ENCODE measurements at regions not wholly inside any gene's neighbourhood (a gene's known extent, or its start where the extent isn't known, plus 50 kb on each side); places are given as distances from the start of the nearest gene placed in this dataset.
"Not testable (repeated sequence)": the region's sequence is repeated elsewhere in the genome, so short reads cannot be mapped to it uniquely, and the experiment has no call there.

DNA sequence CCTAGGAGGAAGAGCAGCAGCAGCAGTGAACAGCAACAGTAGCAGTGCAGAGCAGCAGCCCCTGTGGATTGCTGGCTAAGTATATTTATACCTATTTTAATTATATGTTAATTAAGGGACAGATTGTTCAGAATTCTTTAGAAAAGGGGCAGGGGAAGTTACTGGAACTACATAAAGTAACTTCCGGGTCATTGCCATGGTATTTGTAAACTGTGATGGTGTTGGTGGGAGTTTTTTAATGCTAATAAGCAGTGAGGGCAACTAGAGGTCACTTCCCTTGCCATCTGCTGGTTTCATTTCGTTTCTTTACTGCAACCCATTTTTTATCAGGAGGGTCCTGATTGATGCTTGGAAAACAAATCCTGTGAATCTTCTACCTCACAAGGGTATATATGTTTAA lies 229.8 kb upstream of the PODXL start:
- no peak for DNase-seq

DNA sequence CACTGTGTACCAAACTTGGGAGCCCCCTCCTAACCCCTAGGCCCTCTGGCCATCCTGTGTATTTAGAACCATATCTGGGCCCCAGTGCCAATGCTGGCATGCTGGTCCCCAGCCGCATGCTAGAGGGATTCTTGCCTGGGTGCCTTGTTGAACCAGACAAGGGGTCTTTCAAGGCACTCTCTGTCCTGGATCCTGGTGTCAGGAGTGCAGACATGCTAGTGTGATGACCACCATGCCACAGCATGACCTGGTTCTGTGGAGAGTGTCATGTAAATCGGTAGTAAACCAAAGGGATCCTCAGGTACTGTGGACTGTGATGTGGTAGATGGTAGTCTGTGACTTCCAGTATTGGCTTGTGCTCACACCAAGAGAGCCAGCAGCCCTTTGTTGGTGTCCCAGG lies 222.2 kb upstream of the PODXL start:
- DNase-seq, result no peak

DNA sequence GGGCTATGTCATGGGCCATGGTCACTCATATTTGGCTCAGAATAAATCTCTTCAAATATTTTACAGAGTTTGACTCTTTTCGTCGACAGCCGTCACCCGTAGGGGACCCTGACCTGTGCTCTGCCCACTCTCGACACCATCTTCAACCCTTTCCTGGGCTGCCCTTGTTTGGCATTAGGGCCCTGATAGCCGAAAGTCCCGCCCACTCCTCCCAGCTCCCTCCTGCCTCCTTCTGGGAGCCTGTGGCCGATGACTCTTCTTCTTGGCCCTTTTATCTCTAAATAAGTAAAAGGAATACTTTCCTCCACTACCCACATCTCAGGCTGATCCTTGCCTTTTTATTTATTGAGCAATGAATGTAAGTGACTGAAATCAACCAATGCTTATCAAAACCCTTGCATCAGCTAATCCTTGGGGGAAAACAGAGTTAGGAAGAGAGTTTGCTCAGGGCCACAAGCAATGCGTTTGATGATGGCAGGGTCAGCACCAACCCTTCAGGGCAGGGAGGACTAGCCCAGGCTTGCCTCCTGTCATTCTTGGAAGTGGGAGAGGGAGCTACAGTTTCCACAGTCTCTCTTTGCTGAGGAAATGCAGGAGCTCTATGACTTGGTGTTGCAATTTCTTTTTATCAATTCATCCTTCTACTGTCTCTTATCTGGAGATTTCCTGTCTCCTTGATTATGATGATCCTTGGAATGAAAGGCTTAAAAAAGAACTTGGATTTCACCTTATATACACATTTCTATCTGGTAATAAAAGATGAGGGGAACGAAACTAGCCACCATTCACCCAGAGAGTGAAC lies 218.2 kb upstream of the PODXL start:
- no peak for DNase-seq

DNA sequence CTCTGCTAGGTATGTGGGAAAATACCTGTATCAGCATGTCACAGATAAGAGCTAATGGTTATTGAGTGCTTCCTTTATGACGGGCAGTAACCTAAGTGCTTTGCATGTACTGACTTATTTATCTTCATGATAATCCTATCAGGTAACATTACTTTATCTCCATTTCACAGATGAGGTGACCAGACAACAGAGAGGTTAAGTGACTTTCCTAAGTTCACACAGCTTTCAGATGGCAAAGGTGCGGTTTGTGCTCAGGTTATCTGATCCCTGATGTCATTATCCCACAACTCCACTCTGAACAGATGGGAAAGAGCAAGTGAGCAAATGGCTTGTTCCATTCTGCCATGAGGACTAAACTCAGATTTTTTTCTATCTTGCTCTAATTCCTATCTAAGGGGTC lies 217.0 kb upstream of the PODXL start:
- no peak for DNase-seq

DNA sequence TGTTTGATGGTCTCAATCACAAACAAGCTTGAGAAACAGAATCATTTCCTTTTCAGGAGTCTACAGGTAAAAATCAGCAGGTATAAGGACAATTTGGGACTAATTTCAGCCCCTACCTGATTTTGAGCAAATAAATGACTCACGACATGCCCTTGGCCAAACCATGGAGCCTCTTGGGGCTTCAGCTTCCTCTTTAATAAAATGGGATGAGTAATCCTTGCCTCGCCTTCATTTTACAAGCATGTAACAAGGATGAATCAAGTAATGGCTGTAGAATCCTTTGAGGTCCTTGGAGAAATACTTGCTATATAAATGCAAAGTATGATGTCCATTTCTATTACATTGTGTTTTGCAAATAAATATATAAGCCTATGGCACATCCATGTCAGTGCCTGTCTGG lies 212.8 kb upstream of the PODXL start:
- no peak for DNase-seq

DNA sequence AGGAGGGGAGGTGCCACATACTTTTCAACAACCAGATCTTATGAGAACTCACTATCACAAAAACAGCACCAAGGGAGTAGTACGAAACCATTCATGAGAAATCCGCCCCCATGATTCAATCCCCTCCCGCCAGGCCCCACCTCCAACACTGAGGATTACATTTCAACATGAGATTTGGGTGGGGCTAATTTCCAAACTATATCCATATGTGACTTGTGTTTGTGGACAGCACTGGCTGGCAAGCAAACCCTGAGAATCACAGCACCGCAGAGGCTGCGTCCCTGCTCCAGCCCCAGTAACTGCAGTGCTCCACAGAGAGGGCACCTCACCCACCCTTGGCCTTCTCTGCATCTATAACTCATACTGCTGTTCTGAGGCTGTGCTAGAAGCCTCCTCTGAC lies 211.2 kb upstream of the PODXL start:
- DNase-seq, result no peak

DNA sequence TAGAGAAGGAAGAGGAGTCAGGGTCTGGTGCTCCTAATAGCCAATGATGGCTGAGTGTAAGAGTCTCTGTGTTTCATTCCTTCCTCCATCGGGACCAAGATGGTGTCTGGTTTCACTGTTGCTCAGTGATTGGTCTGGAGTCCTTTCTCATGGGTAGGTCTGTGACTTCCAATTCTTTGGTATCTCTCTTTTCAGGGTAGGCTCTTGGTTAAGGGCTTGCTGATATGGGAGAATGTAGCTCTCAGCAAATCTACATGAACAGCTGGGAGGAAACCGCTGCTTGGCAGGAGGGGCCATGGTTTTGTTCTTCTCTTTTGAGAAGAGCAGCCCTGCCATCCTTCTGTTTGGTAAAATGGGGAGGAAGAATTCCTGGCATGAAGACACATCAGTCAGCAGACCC lies 209.1 kb upstream of the PODXL start:
- no peak for DNase-seq

DNA sequence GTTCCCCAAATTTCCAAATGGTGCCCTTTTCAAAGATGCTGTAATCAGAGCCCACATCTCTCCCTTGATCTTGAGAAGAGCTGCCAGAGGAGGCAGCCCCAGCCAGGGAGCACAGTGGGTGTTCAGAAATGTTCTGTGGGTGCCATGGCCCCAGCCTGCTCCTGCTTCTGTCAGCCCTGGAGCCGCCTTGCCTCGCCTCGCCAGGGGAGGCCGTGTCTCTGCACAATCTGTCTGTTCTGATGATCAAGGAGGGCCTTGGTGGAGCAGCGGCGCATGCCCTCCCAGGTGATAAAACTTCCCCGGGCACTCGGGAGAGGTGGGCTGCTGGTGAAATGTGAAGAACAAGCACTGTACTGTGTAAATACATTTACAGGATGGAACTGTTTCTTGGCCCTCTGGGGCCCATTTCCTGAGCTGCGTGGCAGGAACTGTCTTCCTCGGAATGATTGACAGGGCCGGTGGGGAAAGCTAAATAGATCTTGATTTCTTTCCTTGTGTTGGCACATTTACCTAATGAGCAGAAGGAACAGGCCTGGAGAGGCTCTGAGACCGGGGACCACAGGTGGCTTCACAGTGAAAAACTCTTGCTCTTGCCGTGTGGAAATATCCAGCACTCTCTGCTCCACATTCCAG lies 207.8 kb upstream of the PODXL start:
- no peak for DNase-seq

DNA sequence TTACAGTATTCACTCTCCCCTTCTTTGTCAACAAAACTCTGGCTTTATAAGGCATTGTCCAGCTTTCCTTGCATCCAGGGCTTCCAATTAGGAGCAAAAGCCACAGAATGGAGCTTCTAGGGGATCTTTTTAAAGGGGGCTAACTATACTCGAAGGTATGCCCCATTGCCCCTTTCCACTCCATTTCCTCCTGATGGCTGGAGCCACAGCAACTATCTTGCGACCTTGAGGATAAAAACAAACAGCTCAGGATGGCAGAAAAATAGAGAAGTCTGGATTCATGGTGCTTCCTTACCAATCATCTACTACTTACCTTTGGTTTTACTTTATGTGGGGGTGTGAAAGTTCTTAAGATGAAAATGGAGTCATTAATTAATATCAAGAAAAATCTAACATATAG lies 206.3 kb upstream of the PODXL start:
- no peak for DNase-seq

DNA sequence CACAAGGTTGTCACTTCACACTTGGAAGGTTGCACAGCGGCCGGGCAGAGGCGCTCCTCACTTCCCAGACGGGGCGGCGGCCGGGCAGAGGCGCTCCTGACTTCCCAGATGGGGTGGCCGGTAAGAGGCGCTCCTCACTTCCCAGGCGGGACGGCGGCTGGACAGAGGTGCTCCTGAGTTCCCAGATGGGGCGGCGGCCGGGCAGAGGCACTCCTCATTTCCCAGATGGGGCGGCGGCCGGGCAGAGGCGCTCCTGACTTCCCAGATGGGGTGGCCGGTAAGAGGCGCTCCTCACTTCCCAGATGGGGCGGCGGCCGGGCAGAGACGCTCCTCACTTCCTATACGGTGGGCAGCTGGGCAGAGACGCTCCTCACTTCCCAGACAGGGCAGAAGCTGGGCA lies 199.4 kb upstream of the PODXL start:
- not testable (repeated sequence) for DNase-seq

DNA sequence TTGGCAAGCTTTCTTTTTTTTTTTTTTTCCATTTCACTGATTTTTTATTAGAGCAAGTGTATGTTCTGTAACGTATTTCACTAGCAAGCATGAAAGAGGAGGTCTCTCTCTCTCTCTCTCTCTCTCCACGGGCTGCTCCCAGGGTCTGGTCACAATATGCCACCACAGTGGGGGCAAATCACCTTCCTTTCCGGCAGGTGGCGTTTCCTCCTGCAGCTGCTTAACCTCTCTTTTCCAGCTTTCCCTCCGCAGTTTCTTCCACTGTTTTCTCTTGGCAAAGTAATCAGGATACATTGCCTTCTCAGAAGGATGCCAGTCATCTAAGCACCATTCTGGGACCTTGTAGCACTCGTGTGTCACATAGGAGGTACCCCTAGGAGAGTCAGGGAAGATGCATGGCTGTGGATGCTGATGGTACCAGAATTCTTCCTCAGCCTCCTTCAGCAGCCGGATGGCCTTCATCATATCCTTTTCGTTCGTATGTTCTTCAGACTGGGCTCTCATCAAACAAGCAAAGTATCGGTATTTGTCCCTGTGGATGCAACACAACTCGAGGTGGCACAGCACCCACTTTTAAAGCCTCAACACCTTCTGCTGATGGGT lies 197.3 kb upstream of the PODXL start:
- DNase-seq, result no peak

DNA sequence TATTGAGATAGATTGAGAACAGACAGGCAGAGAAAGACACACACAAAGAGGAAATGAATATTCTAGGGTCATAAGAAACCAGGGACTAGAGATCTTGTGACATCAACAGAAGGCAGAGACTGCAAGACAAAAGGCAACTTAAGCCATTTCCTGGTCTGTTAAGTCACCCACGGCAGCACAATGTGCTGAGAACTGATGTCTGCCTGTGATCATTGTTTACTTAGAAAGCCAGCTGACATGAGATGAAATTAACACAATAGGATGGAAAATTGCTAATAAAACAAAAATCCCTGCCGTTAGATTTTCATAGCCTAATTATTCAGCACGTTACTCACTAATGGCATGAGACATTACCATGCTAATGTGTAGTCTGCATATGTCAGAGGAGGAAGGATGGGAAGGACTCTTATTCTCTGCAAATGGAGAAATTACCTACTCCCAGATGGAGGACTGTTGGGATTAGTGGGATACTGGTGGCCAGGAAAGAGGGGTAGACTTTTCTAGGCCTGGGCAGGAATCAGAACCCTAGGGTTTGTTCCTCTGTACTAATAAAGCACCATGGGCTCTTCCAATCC lies 191.3 kb upstream of the PODXL start:
- no peak for DNase-seq

DNA sequence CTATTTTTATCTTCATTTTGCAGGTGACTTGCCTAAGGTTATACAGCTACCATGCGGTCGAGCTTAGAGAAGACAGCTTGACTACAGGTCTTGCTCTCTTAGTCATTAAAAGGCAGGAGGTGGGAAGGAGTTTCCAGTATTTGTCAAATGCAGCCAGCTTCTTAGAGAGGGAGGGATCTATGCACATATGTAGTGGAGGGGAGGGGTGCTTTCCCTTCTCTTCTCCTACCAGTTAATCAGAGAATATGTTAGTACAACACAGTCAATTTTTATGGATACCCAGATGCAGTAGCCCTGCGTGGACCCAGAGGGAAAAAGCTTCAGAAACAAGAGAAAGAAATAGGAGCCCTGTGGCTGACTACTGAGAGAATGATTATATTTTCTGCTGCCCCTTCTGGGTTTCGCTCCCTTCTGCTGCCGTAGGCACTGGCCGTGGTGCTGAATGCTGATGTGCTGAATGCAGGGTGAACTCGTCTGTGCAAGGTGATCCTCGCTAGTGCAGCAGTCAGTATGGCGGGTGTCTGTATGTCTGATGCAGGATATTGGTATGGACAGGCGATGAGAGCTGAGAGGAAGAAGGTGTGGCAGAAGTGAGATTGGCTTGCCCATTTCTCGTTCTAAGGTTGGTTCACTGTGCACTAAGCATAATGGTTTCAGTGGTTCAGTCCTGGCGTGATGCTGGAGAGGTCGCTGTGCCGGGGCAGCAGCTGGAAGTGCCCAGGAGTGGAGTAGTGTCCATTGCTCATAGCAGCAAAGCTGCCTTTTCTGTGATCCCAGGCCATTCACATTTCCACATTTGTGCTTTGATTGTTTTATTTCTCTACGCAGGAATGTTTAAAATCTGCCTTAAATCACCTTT lies 189.2 kb upstream of the PODXL start:
- DNase-seq, result no peak

DNA sequence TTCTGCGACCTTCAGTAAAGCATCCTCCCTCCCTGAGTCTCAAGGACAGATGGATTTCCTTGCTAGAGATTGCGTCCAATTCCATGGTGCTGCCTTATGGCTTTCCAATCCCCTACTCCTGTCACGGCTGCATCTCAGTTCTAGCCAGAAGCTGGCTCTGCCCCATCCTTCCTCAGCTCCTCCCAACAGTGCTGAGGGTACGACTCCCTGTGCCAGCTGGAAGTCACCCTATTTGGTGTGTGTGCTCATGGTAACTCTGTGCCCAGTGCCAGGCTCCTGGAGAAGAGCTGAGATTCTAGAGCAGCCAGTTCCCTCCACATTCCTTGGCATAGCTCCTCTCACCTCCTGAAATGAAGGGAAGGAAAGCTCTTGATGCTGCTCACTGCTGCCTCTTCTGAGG lies 185.0 kb upstream of the PODXL start:
- DNase-seq, result no peak

DNA sequence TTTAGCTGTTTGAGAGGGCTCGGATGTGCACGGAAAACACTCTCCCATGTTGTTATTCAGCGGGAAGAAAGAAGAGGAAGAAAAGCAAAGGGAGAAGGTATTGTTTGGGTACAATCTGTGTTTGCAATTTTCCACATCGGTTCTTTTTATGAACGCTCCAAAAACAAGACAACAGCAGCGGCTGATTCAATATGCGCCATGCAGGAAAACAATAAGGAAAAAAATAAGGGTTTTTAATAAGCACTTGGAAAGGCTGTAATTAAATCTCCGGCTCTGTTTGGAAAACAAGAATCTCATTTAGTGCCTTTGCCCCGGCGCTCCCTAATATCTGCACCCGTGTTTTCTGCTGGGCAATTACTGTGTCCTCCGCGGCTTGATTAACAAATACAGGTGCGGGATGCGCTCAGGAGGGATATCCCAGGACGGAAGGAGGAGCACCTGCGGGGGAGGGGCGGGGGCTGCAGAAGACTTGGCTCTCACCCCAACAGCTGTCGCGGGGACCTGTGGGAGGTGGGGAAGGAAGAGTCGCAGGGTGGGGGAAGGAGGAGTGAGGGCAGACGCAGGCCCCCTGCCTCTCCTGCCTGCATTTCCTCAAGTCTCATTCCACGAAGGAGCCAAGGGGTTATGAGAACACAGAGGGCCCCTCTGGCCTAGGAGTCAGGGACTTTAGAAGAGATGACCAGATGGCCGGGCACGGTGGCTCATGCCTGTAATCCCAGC lies 181.5 kb upstream of the PODXL start:
- DNase-seq, result no peak

DNA sequence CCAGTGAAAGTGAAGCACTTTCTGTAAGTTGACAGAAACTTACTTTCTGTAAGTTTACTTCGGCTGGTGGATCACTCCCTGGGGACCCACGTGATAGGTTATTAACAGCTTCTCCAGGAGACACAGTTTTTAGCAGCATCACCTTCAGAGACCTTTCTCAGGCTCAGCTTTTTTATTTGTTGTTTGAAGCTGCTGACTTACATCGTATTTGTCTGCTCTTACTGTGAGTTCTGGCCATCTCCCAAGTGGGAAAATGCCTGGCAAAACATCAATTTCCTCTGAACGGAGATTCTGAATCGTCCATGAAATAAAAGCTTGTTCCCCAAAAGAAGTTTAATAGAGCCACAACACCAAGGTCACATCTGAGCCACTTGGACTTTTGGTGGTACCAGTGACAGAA lies 178.7 kb upstream of the PODXL start:
- DNase-seq, result no peak

DNA sequence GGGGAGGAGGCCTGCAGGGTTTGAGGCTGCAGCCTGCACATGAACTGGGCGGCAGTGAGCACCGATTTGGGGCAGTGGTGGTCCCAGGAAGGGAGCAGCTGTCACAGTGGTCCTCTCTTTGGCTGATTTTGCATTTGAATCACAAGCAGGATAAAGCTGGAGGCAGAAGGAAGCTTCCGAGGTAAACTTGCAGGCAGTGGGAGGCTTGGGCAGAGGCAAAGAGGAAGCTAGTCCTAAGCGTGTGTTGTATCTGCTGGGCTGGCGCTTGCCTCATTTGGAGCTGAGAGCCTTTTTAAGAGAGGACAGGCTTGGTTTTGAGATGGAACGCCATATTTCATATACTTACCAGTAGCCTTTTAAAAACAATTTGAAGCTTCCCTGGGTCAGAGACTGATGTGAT lies 177.2 kb upstream of the PODXL start:
- no peak for DNase-seq

DNA sequence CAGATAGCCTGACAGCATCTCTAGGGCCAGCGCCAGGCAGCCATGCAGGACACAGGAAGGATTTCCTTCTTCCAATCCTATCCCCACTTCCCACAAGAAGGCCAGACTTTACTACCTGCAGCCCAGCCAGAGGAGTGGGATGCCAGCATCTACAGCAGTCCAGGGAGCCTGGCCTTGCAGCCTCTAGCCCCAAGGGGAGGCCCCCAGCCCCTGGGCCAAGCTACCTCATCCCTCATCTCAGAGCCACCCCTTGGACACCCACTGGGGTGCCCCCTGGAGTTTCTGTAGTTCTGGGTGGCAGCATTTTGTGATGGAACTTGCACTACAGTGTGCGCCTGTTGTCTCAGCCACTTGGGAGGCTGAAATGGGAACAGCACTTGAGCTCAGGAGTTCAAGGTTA lies 170.8 kb upstream of the PODXL start:
- DNase-seq, result no peak

DNA sequence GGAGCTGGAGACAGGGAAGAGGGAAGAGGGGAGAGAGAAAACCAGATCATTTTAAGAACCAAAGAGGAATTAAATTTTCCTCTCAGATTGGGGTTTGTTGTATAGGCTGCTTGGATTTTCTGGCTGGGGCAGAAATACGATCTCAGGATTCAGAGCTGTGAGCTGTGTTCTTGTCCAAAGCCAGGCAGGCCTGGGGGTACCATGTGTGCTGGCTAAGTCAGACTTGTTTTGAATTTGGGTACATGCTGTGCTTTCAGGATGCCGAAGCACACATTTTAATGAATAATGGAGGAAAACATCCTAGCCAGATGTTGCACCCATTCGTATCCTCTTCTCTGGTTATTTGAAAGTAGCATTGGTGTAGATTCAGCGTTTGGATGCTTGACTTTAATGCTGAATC lies 170.3 kb upstream of the PODXL start:
- no peak for DNase-seq

DNA sequence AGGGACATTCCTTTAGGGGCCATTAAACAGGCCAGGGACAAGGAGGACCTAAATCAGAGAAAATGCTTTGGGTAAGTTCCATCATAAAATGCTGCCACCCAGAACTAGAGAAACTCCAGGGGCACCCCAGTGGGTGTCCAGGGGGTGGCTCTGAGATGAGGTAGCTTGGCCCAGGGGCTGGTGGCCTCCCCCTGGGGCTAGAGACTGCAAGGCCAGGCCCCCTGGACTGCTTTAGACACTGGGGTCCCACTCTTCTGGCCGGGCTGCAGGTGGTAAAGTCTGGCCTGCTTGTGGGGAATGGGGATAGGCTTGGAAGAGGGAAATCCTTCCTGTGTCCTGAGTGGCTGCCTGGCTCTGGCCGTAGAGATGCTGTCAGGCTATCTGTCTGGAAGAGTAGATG lies 169.6 kb upstream of the PODXL start:
- DNase-seq, result no peak

DNA sequence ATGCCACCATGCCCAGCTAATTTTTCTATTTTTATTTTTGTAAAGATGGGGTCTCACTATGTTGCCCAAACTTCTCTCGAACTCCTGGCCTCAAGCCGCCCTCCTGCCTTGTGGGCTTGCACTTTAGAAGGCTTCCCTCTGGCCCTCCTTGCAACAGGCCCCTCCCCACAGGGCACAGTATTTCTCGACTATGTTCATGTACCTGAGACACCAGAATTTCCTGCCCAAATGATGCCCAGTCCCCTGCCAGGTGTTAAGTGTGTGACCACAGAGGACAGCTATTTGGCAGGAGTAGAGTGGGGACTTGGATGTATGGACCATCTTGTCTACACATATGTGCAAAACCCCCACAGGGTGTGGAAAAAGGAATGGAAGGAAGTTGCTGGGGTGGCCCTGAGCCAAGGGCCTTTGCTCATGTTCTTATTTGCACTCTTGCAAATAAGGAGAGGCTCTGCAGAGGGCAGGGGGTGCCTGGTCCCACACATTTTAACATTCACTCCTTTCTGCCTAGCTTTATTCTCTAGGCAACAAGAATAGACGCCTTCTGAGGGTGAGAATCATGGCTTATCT lies 168.4 kb upstream of the PODXL start:
- DNase-seq, result no peak

DNA sequence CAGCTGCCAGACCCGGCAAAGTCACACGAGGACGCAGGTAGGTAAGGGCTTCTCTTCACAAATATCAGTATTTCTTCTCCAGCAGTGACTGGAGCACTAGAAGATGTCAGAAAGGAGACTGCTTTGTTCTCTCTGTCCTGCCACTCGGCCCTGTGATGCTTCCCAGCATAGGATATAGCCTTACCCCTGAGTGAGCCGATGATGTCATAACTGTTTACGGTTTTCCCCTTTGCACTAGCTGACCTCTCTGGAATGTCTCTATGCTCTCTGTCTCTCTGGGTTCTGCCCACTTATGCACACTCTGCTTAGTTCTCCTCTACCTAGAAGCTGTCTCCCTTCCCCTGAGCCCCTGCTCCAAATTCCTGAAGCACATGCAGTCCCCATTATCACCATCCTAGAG lies 167.5 kb upstream of the PODXL start:
- DNase-seq, result no peak

Measured in CD4-positive, alpha-beta T cell treated with Interleukin-1 beta for 1 hour (primary cell).